WTC11 (cell line): ENCODE measurements at regions not wholly inside any gene's neighbourhood (a gene's known extent, or its start where the extent isn't known, plus 50 kb on each side); places are given as distances from the start of the nearest gene placed in this dataset.

Source experiments
- ATAC-seq: fragments of 200-7000 bp; cut with Tn5 transposase; 2 replicates; pipeline ENCODE4 v1.10.0; 2021; ENCODE audit warnings: mild to moderate bottlenecking, moderate library complexity
- CTCF ChIA-PET: fragments of 300-600 bp; sonication (Branson Sonifier 250); formaldehyde crosslinking; loops from one replicate; lab custom pipeline; 2021; ENCODE audit warnings: antibody characterized with exemption; lab: Charles Lee
- POLR2A ChIA-PET: fragments of 350-600 bp; sonication (Branson Sonifier 250); formaldehyde crosslinking; loops from one replicate; lab custom pipeline; 2021; ENCODE audit warnings: antibody characterized with exemption; lab: Charles Lee
- DNase-seq: peaks from one replicate; pipeline ENCODE4 v3.0.0; 2021; ENCODE audit warnings: low spot score
- H3K27ac Mint-ChIP-seq: 2 replicates; pipeline ENCODE4 v1.8.0; 2021; ENCODE audit warnings: mixed read lengths
- H3K27me3 Mint-ChIP-seq: 2 replicates; pipeline ENCODE4 v1.8.0; 2021; ENCODE audit warnings: low read depth, mild to moderate bottlenecking, moderate library complexity, mixed read lengths
- H3K36me3 Mint-ChIP-seq: 2 replicates; pipeline ENCODE4 v1.8.0; 2021; ENCODE audit warnings: mixed read lengths
- H3K4me1 Mint-ChIP-seq: 2 replicates; pipeline ENCODE4 v1.8.0; 2022; ENCODE audit warnings: mixed read lengths
- H3K4me3 Mint-ChIP-seq: 2 replicates; pipeline ENCODE4 v1.8.0; 2021; ENCODE audit warnings: mild to moderate bottlenecking, moderate library complexity, mixed read lengths
- H3K9me3 Mint-ChIP-seq: 2 replicates; pipeline ENCODE4 v1.8.0; 2021; ENCODE audit warnings: mixed read lengths
- AFF4 ChIP-seq: sonication (generic); formaldehyde crosslinking; IDR thresholded peaks from 2 replicates; pipeline ENCODE4 v1.8.1; 2023; ENCODE audit warnings: mild to moderate bottlenecking, missing genetic modification reagents, borderline replicate concordance
- CREB1 ChIP-seq: sonication (generic); formaldehyde crosslinking; IDR thresholded peaks from 2 replicates; pipeline ENCODE4 v1.8.0; 2023; ENCODE audit warnings: mild to moderate bottlenecking, missing genetic modification reagents
- CREM ChIP-seq: sonication (generic); formaldehyde crosslinking; IDR thresholded peaks from 2 replicates; pipeline ENCODE4 v1.8.1; 2022; ENCODE audit warnings: mild to moderate bottlenecking, missing genetic modification reagents, moderate library complexity
- E2F5 ChIP-seq: sonication (generic); formaldehyde crosslinking; IDR thresholded peaks from 2 replicates; pipeline ENCODE4 v1.8.1; 2022; ENCODE audit warnings: mild to moderate bottlenecking, moderate library complexity, missing genetic modification reagents
- FOXJ3 ChIP-seq: sonication (generic); formaldehyde crosslinking; IDR thresholded peaks from 2 replicates; pipeline ENCODE4 v1.9.0; 2021; ENCODE audit warnings: missing genetic modification reagents, mild to moderate bottlenecking, borderline replicate concordance
- FOXK1 ChIP-seq: sonication (generic); formaldehyde crosslinking; IDR thresholded peaks from 2 replicates; pipeline ENCODE4 v1.8.0; 2022; ENCODE audit warnings: mild to moderate bottlenecking, moderate library complexity, missing genetic modification reagents
- FOXP4 ChIP-seq: sonication (generic); formaldehyde crosslinking; IDR thresholded peaks from 2 replicates; pipeline ENCODE4 v1.8.0; 2022; ENCODE audit warnings: mild to moderate bottlenecking, missing genetic modification reagents
- NR2C2 ChIP-seq: sonication (generic); formaldehyde crosslinking; IDR thresholded peaks from 2 replicates; pipeline ENCODE4 v1.8.0; 2022; ENCODE audit warnings: mild to moderate bottlenecking, missing genetic modification reagents
- OVOL2 ChIP-seq: fragments of 250-450 bp; sonication (Bioruptor Pico); IDR thresholded peaks from 2 replicates; pipeline ENCODE4 v1.9.0; 2021; ENCODE audit warnings: mild to moderate bottlenecking, borderline replicate concordance
- RELA ChIP-seq: sonication (generic); formaldehyde crosslinking; IDR thresholded peaks from 2 replicates; pipeline ENCODE4 v1.8.1; 2022; ENCODE audit warnings: missing genetic modification reagents, mild to moderate bottlenecking, borderline replicate concordance
- RORB ChIP-seq: fragments of 250-450 bp; sonication (Bioruptor Pico); IDR thresholded peaks from 2 replicates; pipeline ENCODE4 v1.9.0; 2021; ENCODE audit warnings: mild to moderate bottlenecking
- SMAD4 ChIP-seq: sonication (generic); formaldehyde crosslinking; IDR thresholded peaks from 2 replicates; pipeline ENCODE4 v1.8.0; 2022; ENCODE audit warnings: mild to moderate bottlenecking, missing genetic modification reagents
- SOX15 ChIP-seq: fragments of 250-450 bp; sonication (Bioruptor Pico); IDR thresholded peaks from 2 replicates; pipeline ENCODE4 v1.9.0; 2021; ENCODE audit warnings: mild to moderate bottlenecking
- TEAD1 ChIP-seq: sonication (generic); formaldehyde crosslinking; IDR thresholded peaks from 2 replicates; pipeline ENCODE4 v1.8.0; 2022; ENCODE audit warnings: mild to moderate bottlenecking, missing genetic modification reagents
- TP53 ChIP-seq: sonication (generic); formaldehyde crosslinking; IDR thresholded peaks from 2 replicates; pipeline ENCODE4 v1.8.1; 2023; ENCODE audit warnings: mild to moderate bottlenecking, missing genetic modification reagents
- ZBTB21 ChIP-seq: sonication (generic); formaldehyde crosslinking; IDR thresholded peaks from 2 replicates; pipeline ENCODE4 v1.8.1; 2023; ENCODE audit warnings: mild to moderate bottlenecking, missing genetic modification reagents, borderline replicate concordance
- ZNF121 ChIP-seq: sonication (generic); formaldehyde crosslinking; IDR thresholded peaks from 2 replicates; pipeline ENCODE4 v1.8.0; 2023; ENCODE audit warnings: missing genetic modification reagents
- ZNF263 ChIP-seq: sonication (generic); formaldehyde crosslinking; IDR thresholded peaks from 2 replicates; pipeline ENCODE4 v1.8.1; 2022; ENCODE audit warnings: low read depth, mild to moderate bottlenecking, moderate library complexity, missing genetic modification reagents
- ZNF423 ChIP-seq: fragments of 250-450 bp; sonication (Bioruptor Pico); IDR thresholded peaks from 2 replicates; pipeline ENCODE4 v2.1.2; 2022; ENCODE audit warnings: mild to moderate bottlenecking, moderate library complexity
- ZNF671 ChIP-seq: fragments of 250-450 bp; sonication (Bioruptor Pico); IDR thresholded peaks from 2 replicates; pipeline ENCODE4 v1.8.0; 2021; ENCODE audit warnings: mild to moderate bottlenecking
- TF ChIP-seq, protein P1 (sequence below): fragments of 200-600 bp; IDR thresholded peaks from 2 replicates; pipeline ENCODE4 v1.8.0; 2022; ENCODE audit warnings: antibody characterized with exemption
- TF ChIP-seq, protein P2 (sequence below): sonication (generic); formaldehyde crosslinking; IDR thresholded peaks from 2 replicates; pipeline ENCODE4 v1.8.0; 2022; ENCODE audit warnings: mild to moderate bottlenecking, missing genetic modification reagents

- Mint-ChIP-seq H3K9me3 (no peaks in the 10 kb centered on the region), H3K27me3 (peaks cover 62% of the 10 kb centered on the region), H3K4me1 (peaks cover 49% of the 10 kb centered on the region), H3K4me3 (no peak overlapping the region), H3K36me3 (no peaks in the 10 kb centered on the region), H3K27ac (no peak overlapping the region)
- CTCF ChIA-PET, result no interaction called here
- TF ChIP-seq OVOL2 (CRISPR knock-in tag), result no peak
- no peak for TF ChIP-seq TP53 (CRISPR knock-in tag)
- no peak for TF ChIP-seq CREM (CRISPR knock-in tag)
- TF ChIP-seq SMAD4 (CRISPR knock-in tag), result no peak
- TF ChIP-seq ZBTB21, result no peak
- no peak for TF ChIP-seq ZNF263 (CRISPR knock-in tag)
- no peak for TF ChIP-seq ZNF423 (CRISPR knock-in tag)
- DNase-seq, result no peak
- POLR2A ChIA-PET, result no interaction called here
- ATAC-seq, result no peak
Measured at GRCh38 chr11:119798656-119799055, 69.7 kb upstream of the NECTIN1 start.

- H3K9me3 Mint-ChIP-seq, result no peaks in the 10 kb centered on the region
- TF ChIP-seq, protein P1, sequence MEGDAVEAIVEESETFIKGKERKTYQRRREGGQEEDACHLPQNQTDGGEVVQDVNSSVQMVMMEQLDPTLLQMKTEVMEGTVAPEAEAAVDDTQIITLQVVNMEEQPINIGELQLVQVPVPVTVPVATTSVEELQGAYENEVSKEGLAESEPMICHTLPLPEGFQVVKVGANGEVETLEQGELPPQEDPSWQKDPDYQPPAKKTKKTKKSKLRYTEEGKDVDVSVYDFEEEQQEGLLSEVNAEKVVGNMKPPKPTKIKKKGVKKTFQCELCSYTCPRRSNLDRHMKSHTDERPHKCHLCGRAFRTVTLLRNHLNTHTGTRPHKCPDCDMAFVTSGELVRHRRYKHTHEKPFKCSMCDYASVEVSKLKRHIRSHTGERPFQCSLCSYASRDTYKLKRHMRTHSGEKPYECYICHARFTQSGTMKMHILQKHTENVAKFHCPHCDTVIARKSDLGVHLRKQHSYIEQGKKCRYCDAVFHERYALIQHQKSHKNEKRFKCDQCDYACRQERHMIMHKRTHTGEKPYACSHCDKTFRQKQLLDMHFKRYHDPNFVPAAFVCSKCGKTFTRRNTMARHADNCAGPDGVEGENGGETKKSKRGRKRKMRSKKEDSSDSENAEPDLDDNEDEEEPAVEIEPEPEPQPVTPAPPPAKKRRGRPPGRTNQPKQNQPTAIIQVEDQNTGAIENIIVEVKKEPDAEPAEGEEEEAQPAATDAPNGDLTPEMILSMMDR, result no peak
- peak; percentile 89 for TF ChIP-seq ZNF121 (CRISPR knock-in tag)
- no peak for TF ChIP-seq RORB (CRISPR knock-in tag)
- TF ChIP-seq, all 79 proteins: peak for 1
- POLR2A ChIA-PET, result interaction anchor here (1.4 kb wide), 1 partner anchor 12 kb away, joined by 3 read pairs; no protein-coding TSS in a partner anchor
- Mint-ChIP-seq H3K4me1 (peaks cover 52% of the 10 kb centered on the region), H3K27ac (no peak overlapping the region), H3K4me3 (peak overlapping the region; percentile 14; the same call in 1 of the 2 replicates), H3K36me3 (no peaks in the 10 kb centered on the region), H3K27me3 (peaks cover 71% of the 10 kb centered on the region)
- DNase-seq (peak; percentile 42), ATAC-seq (peak; percentile 68)
- CTCF ChIA-PET, result interaction anchor here (0.6 to 1.6 kb wide), 13 partner anchors 9 to 413 kb away, joined by 3 to 8 read pairs (median 4); partner anchors contain the start of gene NECTIN1
Measured at GRCh38 chr11:119797736-119798135, 68.7 kb upstream of the NECTIN1 start.

DNA sequence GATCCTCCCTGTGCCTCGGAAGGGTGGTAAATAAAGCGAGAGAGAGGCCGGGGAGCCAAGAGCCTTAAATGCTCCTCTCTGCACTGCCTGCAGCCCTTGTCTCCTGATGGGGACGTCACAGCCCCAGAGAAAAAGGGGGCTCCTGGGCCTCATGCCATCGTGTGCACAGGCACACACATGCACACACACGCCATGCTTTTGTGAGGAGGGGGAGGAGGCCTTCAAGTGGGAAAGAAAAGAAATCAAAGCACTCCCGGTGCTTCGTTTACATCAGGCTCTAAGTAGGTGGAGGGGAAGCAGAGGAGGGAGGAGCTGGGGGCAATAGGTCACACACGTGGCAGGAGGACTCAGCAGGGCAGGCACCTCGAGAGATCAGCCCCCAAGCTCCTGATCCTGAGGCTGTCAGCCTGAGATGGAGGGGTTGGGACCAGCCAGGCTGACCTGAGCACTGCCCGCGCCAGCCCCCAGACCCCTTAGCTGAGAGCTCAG is 68.2 kb upstream of the NECTIN1 start:
- ChIA-PET POLR2A (interaction anchor here (1.4 kb wide), 1 partner anchor 11 kb away, joined by 3 read pairs; no protein-coding TSS in a partner anchor), CTCF (interaction anchor here (0.7 to 1.6 kb wide), 11 partner anchors 8 to 371 kb away, joined by 3 to 8 read pairs (median 4); partner anchors contain the start of gene NECTIN1)
- H3K9me3 Mint-ChIP-seq, result no peaks in the 10 kb centered on the region
- H3K27me3 Mint-ChIP-seq, result peaks cover 76% of the 10 kb centered on the region
- H3K36me3 Mint-ChIP-seq, result no peaks in the 10 kb centered on the region
- H3K4me1 Mint-ChIP-seq, result peaks cover 54% of the 10 kb centered on the region
- ATAC-seq, result peak; percentile 51
- H3K4me3 Mint-ChIP-seq, result no peak overlapping the region
- DNase-seq, result no peak
- H3K27ac Mint-ChIP-seq, result no peak overlapping the region
- TF ChIP-seq TEAD1 (no peak), ZBTB21 (peak; percentile 56; the same call in 1 of the 2 replicates), NR2C2 (CRISPR knock-in tag) (no peak), CREB1 (no peak), ZNF671 (CRISPR knock-in tag) (no peak), AFF4 (CRISPR knock-in tag) (no peak), E2F5 (CRISPR knock-in tag) (no peak), SOX15 (CRISPR knock-in tag) (no peak), FOXK1 (CRISPR knock-in tag) (peak; percentile 85), FOXJ3 (no peak), FOXP4 (no peak), TP53 (CRISPR knock-in tag) (peak; percentile 26; the same call in 1 of the 2 replicates), RELA (CRISPR knock-in tag) (no peak)
- TF ChIP-seq, protein P2, sequence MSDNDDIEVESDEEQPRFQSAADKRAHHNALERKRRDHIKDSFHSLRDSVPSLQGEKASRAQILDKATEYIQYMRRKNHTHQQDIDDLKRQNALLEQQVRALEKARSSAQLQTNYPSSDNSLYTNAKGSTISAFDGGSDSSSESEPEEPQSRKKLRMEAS (CRISPR knock-in tag), result peak; percentile 74; the same call in 1 of the 2 replicates
- TF ChIP-seq, protein P1, result no peak
